ENCODE measurements at regions not wholly inside any gene's neighbourhood (a gene's known extent, or its start where the extent isn't known, plus 50 kb on each side); places are given as distances from the start of the nearest gene placed in this dataset.
"Not testable (repeated sequence)": the region's sequence is repeated elsewhere in the genome, so short reads cannot be mapped to it uniquely, and the experiment has no call there.

DNA sequence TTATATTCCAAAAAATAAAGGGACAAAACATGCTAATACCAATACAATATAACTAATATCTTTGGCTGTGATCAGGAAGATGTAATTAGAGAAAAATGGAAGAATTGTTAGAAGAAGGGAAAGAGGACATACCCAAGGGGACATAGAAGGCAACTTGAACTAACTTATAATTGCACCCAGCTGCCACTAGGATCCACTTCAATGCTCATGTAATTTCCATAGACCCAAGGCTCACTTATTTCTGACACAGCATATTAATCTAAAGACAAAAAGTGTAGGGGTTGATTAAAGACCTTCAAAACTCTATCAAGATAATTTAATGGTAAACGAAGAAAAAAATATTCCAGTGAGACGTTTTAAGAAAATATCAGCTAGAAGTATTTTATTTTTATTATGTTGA, 396.0 kb upstream of the ADGRB3 start:
- FAIRE-seq, result no peak

DNA sequence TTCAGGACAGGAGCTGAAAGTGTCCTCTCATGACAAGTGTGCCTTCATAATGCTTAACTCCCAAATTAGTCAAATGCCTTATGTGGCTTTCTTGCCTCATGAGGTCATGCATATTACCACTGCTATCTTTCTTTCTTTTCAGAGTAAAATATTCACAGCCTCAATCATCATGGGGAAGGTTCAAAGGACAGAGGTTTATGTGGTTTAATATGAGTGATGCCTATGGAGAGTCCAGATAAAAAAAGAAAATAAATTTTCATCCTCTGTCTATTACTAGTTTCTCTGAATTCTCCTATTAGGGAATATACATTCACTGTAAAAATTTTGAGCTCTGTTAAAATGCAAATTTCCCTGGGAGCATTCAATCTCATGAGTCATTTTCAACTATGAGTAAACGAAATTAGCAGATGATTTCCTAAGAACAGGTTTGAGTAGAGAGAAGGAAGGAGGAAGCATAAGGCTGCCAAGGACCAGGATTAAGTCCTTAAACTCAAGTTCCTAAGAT, 396.9 kb upstream of the ADGRB3 start:
- DNase-seq (ENCODE audit: insufficient read length, low spot score) (no peak), FAIRE-seq (no peak)

More for the DNA sequence above, 396.0 kb upstream of the ADGRB3 start:
- no peak for DNase-seq (ENCODE audit: insufficient read length, low spot score)

- FAIRE-seq (no peak), DNase-seq (ENCODE audit: insufficient read length, low spot score) (no peak)
These were observed 397.9 kb upstream of the ADGRB3 start for GRCh38 chr6:68237205-68237604.

DNA sequence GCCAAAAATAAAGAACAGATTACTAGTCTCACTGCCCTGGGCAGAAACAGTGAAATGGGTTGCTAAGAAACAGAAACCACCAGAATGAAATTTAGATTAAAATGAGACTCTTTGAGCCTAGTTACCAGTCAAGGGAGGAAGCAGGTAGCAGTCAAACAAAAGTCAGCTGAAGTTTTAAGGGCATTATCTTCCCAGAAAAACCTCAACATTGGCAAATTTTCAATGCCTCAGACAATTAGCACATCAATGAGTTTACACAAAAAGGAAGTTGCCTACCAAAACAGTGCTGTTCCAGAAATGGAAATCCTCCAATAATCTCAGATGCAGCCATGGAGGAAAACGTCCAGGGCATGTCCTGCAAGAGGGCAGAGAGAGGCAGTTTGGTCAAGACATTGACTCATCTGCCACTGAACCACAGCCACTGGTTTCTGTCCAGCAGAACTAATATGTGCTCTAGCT, 399.7 kb upstream of the ADGRB3 start:
- DNase-seq (ENCODE audit: insufficient read length, low spot score) (no peak), FAIRE-seq (no peak)

GRCh38 chr6:68233623-68234022, 401.5 kb upstream of the ADGRB3 start:
- FAIRE-seq (no peak), DNase-seq (ENCODE audit: insufficient read length, low spot score) (no peak)

GRCh38 chr6:68229566-68229965, 405.5 kb upstream of the ADGRB3 start:
- no peak for FAIRE-seq
- no peak for DNase-seq (ENCODE audit: insufficient read length, low spot score)

- no peak for FAIRE-seq
- no peak for DNase-seq (ENCODE audit: insufficient read length, low spot score)
These were observed 408.6 kb upstream of the ADGRB3 start for GRCh38 chr6:68226460-68226859.

DNA sequence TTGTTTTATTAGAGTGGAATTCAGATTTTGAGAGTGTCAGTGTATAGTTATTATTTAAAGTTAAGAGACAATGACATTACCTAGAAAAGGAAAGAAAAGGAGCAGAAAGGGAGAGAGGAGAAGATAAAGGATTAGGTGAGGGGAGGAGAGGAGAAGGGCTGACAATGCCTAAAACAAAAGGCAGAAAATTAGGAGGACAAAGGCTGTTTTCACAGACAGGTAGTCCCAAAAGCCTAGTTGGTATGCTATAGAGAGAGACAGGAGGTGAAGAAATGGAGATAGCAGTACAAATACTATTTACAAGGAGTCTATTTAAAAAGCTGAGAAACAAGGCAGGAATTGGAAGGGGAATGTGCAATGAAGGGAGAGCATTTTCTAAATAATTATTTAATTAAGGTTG, 409.4 kb upstream of the ADGRB3 start:
- no peak for FAIRE-seq
- no peak for DNase-seq (ENCODE audit: insufficient read length, low spot score)

GRCh38 chr6:68211242-68211795, 423.8 kb upstream of the ADGRB3 start:
- DNase-seq (ENCODE audit: insufficient read length, low spot score), result no peak
- no peak for FAIRE-seq

DNA sequence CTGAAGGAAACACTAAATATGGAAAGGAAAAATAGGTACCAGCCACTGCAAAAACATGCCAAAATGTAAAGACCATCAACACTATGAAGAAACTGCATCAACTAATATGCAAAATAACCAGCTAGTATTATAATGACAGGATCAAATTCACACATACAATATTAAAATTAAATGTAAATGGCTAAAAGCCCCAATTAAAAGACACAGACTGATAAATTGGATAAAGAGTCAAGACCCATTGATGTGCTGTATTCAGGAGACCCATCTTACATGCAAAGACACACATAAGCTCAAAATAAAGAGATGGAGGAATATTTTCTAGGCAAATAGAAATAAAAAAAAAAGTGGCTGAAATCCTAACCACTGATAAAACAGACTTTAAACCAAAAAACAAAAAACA, 427.5 kb upstream of the ADGRB3 start:
- not testable (repeated sequence) for DNase-seq (ENCODE audit: insufficient read length, low spot score); FAIRE-seq

- DNase-seq (ENCODE audit: insufficient read length, low spot score), result no peak
These were observed 434.2 kb upstream of the ADGRB3 start for GRCh38 chr6:68200929-68201328.

DNA sequence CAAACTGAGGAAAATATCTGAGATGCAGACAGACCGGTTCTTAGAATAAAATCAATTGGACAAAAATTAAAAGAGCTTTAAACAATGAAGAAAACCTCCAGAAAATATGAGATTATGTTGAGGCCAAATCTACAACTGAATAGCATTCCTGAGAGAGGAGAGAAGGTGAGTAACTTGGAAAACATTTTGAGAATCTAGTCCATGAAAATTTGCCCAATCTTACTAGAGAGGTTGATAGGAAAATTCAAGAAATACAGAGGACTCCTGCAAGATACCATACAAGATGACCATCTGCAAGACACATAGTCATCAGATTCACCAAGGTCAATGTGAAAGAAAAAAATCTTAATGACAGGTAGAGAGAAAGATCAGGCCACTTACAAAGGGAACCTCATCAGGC, 437.7 kb upstream of the ADGRB3 start:
- FAIRE-seq, result no peak
- DNase-seq (ENCODE audit: insufficient read length, low spot score), result no peak

More at GRCh38 chr6:68200929-68201328, 434.2 kb upstream of the ADGRB3 start:
- FAIRE-seq, result no peak

DNA sequence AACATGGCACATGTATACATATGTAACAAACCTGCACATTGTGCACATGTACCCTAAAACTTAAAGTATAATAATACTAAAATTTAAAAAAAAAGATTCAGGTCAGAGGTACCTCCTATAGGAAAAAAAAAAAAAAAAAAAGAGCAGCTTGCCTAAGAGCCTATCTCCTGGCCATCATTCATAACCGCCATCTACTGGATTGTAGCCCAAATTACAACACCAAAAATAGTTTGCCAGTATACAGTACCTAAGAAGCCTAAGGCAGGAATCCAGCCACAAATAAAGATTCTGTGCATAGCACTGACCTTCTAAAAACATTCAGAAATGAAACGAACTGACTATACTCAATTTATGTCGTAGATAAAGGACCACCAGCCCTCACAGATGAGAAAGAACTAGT, 438.4 kb upstream of the ADGRB3 start:
- DNase-seq (ENCODE audit: insufficient read length, low spot score), result no peak
- no peak for FAIRE-seq

- not testable (repeated sequence) for DNase-seq (ENCODE audit: insufficient read length, low spot score); FAIRE-seq
These were observed 439.3 kb upstream of the ADGRB3 start for GRCh38 chr6:68195753-68196152.

GRCh38 chr6:68194846-68195478, 440.1 kb upstream of the ADGRB3 start:
- FAIRE-seq, result no peak
- no peak for DNase-seq (ENCODE audit: insufficient read length, low spot score)

- DNase-seq (ENCODE audit: insufficient read length, low spot score), result no peak
- no peak for FAIRE-seq
These were observed 442.1 kb upstream of the ADGRB3 start for GRCh38 chr6:68192988-68193387.

DNA sequence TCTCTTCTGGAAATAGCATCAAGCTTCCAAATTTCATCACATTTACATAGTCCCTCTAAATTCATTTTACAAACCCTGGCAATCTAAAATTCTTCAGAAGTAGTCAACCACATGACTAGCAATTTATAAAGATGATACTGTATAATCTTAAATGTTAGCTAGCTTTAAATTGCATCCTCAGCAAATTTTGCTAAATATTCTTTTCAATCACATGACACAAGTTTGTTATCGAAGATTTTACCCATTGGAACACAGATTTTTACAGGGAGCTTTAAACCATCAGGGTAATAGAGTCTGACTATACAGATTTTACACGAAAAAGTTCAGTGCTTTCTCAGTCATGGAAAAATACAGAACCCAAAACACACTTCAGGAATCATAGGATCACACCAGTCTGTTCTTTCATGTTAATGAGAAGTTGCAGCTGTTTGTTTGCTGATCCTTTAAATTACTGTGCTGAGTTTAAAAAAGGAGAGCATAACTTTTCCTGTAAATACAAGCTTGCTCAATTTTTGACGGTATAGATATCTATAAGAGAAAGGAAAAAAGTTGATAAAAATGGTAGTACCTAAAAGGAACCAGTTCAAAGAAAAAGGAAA, 445.8 kb upstream of the ADGRB3 start:
- no peak for DNase-seq (ENCODE audit: insufficient read length, low spot score)
- no peak for FAIRE-seq

GRCh38 chr6:68186870-68187269, 448.2 kb upstream of the ADGRB3 start:
- no peak for FAIRE-seq

GRCh38 chr6:68182386-68182785, 452.7 kb upstream of the ADGRB3 start:
- FAIRE-seq (no peak), DNase-seq (ENCODE audit: insufficient read length, low spot score) (no peak)

More at GRCh38 chr6:68186870-68187269, 448.2 kb upstream of the ADGRB3 start:
- no peak for DNase-seq (ENCODE audit: insufficient read length, low spot score)

- DNase-seq (ENCODE audit: insufficient read length, low spot score); FAIRE-seq: not testable (repeated sequence)
These were observed 454.1 kb upstream of the ADGRB3 start for GRCh38 chr6:68181027-68181426.

- DNase-seq (ENCODE audit: insufficient read length, low spot score) (no peak), FAIRE-seq (no peak)
These were observed 461.5 kb upstream of the ADGRB3 start for GRCh38 chr6:68173616-68174015.

GRCh38 chr6:68169922-68170321, 465.2 kb upstream of the ADGRB3 start:
- DNase-seq (ENCODE audit: insufficient read length, low spot score), result no peak

More at GRCh38 chr6:68169922-68170321, 465.2 kb upstream of the ADGRB3 start:
- FAIRE-seq, result no peak
